ENCODE measurements at regions not wholly inside any gene's neighbourhood (a gene's known extent, or its start where the extent isn't known, plus 50 kb on each side); places are given as distances from the start of the nearest gene placed in this dataset.

DNA sequence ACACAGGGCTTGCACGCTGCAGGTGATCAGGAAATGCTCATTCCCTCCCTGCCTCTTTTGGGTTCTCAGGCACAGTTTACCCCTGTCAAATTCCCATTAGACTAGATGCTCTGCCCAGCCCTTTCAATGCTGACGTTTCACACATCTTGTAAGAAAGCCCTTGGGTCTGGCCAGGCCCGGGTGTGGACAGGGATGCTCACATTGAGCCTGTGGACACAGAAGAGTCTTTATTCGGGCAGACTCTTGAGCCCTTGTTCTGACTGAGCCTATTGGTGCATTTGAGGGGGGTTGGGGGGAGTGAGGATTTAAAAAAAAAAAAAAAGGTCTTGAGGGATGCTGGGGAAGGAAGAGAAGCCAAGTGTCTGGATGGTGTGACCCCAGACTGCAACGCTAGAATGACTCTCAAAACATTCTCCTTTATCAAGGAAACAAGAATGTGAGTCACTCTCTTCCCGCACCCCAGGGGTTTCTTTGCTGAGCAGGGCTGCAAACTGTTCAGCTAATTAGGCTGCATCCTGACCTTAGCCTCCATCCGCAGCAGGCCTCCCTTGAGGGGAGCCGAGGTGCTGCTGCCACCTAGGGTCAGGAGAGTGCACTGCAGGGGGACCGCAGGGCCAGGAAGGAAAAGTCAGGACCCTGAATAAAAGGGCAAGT lies 53.6 kb upstream of the TMEM72 start:
- no peaks in the 10 kb centered on the region for H3K36me3 ChIP-seq (ENCODE audit: insufficient read depth, insufficient read length, low read length)
- DNase-seq (ENCODE audit: low read depth, low spot score), result peak; percentile 89
- H3K4me3 ChIP-seq (ENCODE audit: insufficient read length, low read depth), result no peak overlapping the region
- peaks cover 10% of the 10 kb centered on the region; the same call in 1 of the 2 replicates for H3K9me3 ChIP-seq (ENCODE audit: insufficient read depth, low read length)
- TF ChIP-seq YY1 (IDR thresholded peaks at IDR 0.05; ENCODE audit: insufficient read depth, insufficient read length) (no peak), SUZ12 (IDR thresholded peaks at IDR 0.05; ENCODE audit: extremely low read depth, insufficient read depth, insufficient read length) (no peak), ZNF274 (IDR thresholded peaks at IDR 0.05; ENCODE audit: low read depth, low read length) (no peak)
- H3K4me1 ChIP-seq (ENCODE audit: insufficient read depth, insufficient read length), result peaks cover 20% of the 10 kb centered on the region
- peaks cover 3% of the 10 kb centered on the region for H3K27me3 ChIP-seq (ENCODE audit: insufficient read depth, insufficient read length)
- no peak overlapping the region for H3K9ac ChIP-seq (ENCODE audit: insufficient read length, low read depth)

DNA sequence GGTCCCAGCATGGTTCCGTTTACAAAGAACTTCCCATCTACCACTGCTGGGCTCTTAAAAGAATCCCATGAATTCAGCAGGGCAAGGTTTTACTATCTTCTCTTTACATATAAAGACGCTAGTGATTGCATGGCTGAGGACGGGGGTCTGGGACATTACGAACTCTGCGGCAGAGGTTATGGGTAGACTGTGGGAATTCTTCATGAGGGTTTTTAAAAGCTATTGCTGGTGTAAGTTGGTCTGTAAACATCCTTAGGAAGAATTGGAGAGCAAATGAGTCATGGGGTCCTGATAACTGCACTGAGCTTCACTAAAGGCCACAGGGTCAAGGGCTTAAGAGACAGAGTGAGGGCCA lies 53.1 kb upstream of the TMEM72 start:
- DNase-seq (ENCODE audit: low read depth, low spot score), result no peak
- H3K27me3 ChIP-seq (ENCODE audit: insufficient read depth, insufficient read length), result peaks cover 3% of the 10 kb centered on the region
- no peak overlapping the region for H3K4me3 ChIP-seq (ENCODE audit: insufficient read length, low read depth)
- H3K9me3 ChIP-seq (ENCODE audit: insufficient read depth, low read length), result peaks cover 10% of the 10 kb centered on the region; the same call in 1 of the 2 replicates
- TF ChIP-seq SUZ12 (IDR thresholded peaks at IDR 0.05; ENCODE audit: extremely low read depth, insufficient read depth, insufficient read length), result no peak
- TF ChIP-seq ZNF274 (IDR thresholded peaks at IDR 0.05; ENCODE audit: low read depth, low read length), result no peak
- TF ChIP-seq YY1 (IDR thresholded peaks at IDR 0.05; ENCODE audit: insufficient read depth, insufficient read length), result no peak
- no peaks in the 10 kb centered on the region for H3K36me3 ChIP-seq (ENCODE audit: insufficient read depth, insufficient read length, low read length)
- H3K9ac ChIP-seq (ENCODE audit: insufficient read length, low read depth), result no peak overlapping the region
- peaks cover 20% of the 10 kb centered on the region for H3K4me1 ChIP-seq (ENCODE audit: insufficient read depth, insufficient read length)

DNA sequence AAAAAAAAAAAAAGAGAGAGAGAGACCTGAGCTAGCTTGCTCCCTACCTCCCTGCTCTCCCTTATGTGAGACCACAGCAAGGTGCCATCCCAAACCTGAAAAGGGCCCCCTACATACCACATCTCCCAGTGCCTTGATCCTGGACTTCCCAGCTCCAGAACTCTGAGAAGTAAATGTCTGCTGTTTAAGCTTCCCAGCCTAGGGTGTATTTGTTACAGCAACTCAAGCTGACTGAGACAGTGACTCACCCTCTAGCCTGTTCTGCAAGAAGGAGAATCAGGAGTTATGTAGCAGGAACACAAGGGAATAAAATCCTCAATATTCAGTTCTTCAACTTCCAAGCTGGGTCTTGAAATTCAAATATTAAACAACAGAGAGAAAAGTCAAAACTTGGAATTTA lies 52.1 kb upstream of the TMEM72 start:
- Histone ChIP-seq H3K9ac (ENCODE audit: insufficient read length, low read depth) (no peak overlapping the region), H3K27me3 (ENCODE audit: insufficient read depth, insufficient read length) (peaks cover 8% of the 10 kb centered on the region), H3K4me1 (ENCODE audit: insufficient read depth, insufficient read length) (peaks cover 17% of the 10 kb centered on the region), H3K9me3 (ENCODE audit: insufficient read depth, low read length) (peaks cover 20% of the 10 kb centered on the region; the same call in 1 of the 2 replicates), H3K36me3 (ENCODE audit: insufficient read depth, insufficient read length, low read length) (no peaks in the 10 kb centered on the region), H3K4me3 (ENCODE audit: insufficient read length, low read depth) (no peak overlapping the region)
- no peak for TF ChIP-seq ZNF274 (IDR thresholded peaks at IDR 0.05; ENCODE audit: low read depth, low read length)
- TF ChIP-seq YY1 (IDR thresholded peaks at IDR 0.05; ENCODE audit: insufficient read depth, insufficient read length), result no peak
- no peak for TF ChIP-seq SUZ12 (IDR thresholded peaks at IDR 0.05; ENCODE audit: extremely low read depth, insufficient read depth, insufficient read length)
- no peak for DNase-seq (ENCODE audit: low read depth, low spot score)

DNA sequence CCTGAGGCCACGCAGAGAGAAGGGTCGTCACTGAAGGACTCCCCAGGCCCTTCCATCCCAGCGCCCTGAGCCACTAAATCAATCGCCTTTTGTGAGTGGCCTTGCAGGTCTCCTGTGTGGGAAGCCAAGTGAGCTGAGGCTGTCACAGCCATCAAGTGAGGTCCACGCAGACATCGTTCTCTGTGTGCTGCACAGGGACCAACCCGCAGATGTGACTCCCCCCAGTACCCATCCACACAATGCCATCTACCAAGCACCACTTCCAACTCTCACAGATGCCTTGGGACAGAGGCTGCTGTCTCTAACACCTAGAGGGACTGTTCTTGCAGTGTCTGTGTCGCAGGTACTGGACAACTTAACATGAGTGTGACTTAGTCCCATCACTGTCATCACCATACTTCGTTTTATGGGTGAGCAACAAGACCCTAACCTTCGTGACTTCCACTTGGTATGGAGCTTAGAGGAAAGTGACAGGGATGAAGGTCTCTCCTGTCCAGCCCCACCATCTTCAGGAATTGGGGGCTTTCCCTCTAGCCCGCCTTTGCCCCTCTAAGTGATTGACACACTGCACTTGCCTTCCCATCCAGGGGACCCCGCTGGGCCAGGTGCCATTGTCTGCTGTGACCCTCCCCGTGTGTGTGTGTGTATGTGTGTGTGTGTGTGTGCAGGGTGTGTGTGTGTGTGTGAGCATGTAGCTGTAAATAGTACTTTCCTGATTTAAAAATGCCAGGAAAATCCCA lies 51.4 kb upstream of the TMEM72 start:
- Histone ChIP-seq H3K4me1 (ENCODE audit: insufficient read depth, insufficient read length) (peaks cover 20% of the 10 kb centered on the region), H3K4me3 (ENCODE audit: insufficient read length, low read depth) (no peak overlapping the region), H3K27me3 (ENCODE audit: insufficient read depth, insufficient read length) (peaks cover 15% of the 10 kb centered on the region), H3K36me3 (ENCODE audit: insufficient read depth, insufficient read length, low read length) (no peaks in the 10 kb centered on the region), H3K9ac (ENCODE audit: insufficient read length, low read depth) (no peak overlapping the region), H3K9me3 (ENCODE audit: insufficient read depth, low read length) (peaks cover 25% of the 10 kb centered on the region; the same call in 1 of the 2 replicates)
- no peak for DNase-seq (ENCODE audit: low read depth, low spot score)
- TF ChIP-seq ZNF274 (IDR thresholded peaks at IDR 0.05; ENCODE audit: low read depth, low read length) (no peak), SUZ12 (IDR thresholded peaks at IDR 0.05; ENCODE audit: extremely low read depth, insufficient read depth, insufficient read length) (no peak), YY1 (IDR thresholded peaks at IDR 0.05; ENCODE audit: insufficient read depth, insufficient read length) (no peak)

DNA sequence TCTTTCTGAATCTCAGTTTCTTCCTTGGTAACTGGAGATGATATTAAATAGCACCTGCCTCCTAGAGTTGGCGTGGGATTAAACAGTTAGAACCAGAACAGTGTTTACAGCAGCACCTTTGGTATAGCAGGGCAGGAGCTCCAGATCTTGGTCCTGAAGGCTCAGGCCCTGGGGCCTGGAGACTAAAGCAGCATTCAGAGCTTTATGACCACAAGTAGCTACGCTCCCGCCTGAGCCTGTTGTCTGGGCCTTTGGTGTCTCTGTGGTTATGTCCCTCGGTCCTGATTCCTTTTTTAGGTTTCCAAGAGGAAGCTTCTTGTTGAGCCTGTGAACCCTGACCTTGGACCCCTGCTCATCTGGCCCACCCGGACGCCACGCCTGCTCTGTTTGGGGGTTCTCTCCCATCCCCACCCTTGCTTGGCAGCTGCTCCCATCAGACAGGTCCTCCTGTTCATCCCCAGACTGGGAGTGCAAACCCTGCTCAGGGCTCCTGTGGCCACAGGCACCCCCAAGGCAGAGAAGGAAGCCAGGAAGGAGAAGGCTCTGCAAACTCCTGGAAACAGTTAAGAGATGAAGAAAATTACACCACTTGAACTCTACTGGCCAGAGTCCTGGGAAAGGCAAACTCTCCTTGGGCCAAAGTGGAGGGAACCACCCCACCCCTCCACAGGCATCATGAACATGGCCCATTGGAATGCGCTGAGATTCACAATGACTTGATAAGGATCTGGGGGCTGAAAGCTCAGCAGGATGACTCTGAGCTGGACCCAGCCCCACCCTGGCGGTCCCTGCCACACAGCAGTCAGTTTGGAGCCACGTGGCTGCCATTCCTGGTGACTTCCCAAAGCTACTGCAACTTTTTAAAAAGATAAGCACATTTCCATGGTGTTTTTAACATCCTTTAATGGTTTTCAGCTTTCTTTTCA lies 50.1 kb upstream of the TMEM72 start:
- TF ChIP-seq SUZ12 (IDR thresholded peaks at IDR 0.05; ENCODE audit: extremely low read depth, insufficient read depth, insufficient read length) (no peak), YY1 (IDR thresholded peaks at IDR 0.05; ENCODE audit: insufficient read depth, insufficient read length) (no peak), ZNF274 (IDR thresholded peaks at IDR 0.05; ENCODE audit: low read depth, low read length) (no peak)
- H3K36me3 ChIP-seq (ENCODE audit: insufficient read depth, insufficient read length, low read length), result no peaks in the 10 kb centered on the region
- H3K27me3 ChIP-seq (ENCODE audit: insufficient read depth, insufficient read length), result peaks cover 20% of the 10 kb centered on the region
- DNase-seq (ENCODE audit: low read depth, low spot score), result no peak
- H3K4me1 ChIP-seq (ENCODE audit: insufficient read depth, insufficient read length), result peaks cover 22% of the 10 kb centered on the region
- H3K9ac ChIP-seq (ENCODE audit: insufficient read length, low read depth), result no peak overlapping the region
- H3K4me3 ChIP-seq (ENCODE audit: insufficient read length, low read depth), result no peak overlapping the region
- peaks cover 35% of the 10 kb centered on the region; the same call in 1 of the 2 replicates for H3K9me3 ChIP-seq (ENCODE audit: insufficient read depth, low read length)
